HG03432 (cell line): ENCODE measurements at regions not wholly inside any gene's neighbourhood (a gene's known extent, or its start where the extent isn't known, plus 50 kb on each side); places are given as distances from the start of the nearest gene placed in this dataset.

Experiments used
- ATAC-seq: cut with Tn5 transposase; IDR thresholded peaks from one replicate; pipeline ENCODE4 v1.9.1; 2021; ENCODE audit warnings: mild to moderate bottlenecking, moderate library complexity; ENCODE audit not compliant: unreplicated experiment

DNA sequence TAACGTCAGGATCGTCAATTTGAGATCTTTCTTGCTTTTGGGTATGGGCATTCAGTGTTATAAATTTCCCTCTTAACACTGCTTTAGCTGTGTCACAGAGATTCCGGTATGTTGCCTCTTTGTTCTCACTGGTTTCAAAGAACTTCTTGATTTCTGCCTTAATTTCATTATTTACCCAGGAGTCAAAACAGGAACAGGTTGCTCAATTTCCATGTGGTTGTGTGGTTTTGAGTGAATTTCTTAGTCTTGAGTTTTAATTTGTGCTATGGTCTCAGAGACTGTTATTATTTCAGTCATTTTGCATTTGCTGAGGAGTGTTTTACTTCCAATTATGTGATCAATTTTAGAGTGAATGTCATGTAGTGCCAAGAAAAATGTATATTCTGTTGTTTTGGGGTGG, 153.1 kb downstream of the PCDH17 start:
- no peak for ATAC-seq

DNA sequence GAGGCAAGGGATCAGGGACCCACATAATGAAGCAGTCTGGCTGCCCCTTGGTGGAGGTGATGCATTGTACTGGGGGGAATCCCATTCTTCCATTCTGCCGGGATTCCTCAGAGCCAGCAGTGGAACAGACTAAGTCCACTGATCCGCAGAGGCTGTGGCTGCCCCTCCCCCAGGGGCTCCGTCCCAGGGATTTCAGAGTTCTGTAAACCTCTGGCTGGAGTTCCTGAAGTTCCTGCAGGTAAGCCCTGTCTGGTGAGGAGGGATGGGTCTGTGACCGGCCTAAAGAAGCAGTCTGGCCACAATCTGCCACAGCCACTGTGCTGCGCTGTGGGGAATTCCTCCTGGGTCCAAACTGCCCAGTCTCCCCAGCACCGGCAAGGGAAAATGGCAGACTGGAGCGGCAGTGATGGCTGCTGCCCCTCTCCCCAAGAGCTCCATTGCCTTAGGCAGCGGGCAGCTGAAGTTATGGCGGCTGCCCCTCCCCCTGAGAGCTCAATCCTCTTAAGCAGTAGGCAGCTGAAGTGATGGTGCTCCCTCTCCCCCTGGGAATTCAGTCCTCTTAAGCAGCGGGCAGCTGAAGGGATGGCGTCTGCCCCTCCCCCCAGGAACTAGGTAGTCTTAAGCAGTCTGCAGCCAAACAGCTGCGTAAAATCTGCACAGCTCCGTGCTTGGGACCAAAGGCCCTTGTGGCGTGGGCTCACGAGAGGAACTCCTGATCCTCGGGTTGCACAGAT, 155.7 kb downstream of the PCDH17 start:
- ATAC-seq = no peak

- ATAC-seq = no peak
These were observed 168.1 kb downstream of the PCDH17 start for GRCh38 chr13:57799624-57800023.

- ATAC-seq = no peak
These were observed 182.1 kb downstream of the PCDH17 start for GRCh38 chr13:57813651-57814050.

DNA sequence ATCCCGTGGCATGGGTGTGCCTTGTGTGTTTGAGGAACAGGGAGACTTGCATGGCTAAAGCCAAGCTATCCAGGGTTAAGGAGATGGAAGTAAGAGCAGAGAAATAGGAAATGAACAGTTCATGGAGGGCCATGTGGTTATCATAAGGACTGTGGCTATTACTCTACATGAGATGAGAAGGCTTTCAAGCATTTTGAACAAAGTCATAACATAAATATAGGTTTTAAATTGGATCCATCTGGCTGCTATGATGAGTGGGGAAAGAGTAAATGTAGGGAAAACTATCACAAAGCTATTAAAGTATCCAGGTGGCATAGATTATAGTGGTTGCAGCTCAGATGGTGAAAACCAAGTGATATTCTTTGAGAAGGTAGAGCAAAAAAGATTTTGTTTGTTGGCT, 184.1 kb downstream of the PCDH17 start:
- no peak for ATAC-seq

DNA sequence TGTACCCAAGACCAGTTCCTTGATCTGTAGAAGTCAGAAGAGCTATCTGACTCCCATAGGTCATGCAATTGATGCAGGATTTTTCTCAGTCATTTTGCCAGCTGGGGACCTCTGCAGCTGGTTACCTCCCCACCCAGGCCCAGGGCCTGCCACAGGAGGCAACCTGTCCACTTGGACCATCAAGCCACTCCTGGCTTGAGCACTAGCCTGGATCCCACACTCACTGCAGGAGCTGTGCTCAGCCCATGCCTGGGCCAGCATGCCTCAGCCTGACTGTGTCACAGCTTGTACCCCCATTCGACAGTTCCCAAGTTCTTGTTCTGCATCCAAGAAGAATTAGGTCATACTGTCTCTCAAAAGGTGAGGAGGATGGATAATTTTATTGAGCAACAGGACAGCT, 189.4 kb downstream of the PCDH17 start:
- no peak for ATAC-seq

DNA sequence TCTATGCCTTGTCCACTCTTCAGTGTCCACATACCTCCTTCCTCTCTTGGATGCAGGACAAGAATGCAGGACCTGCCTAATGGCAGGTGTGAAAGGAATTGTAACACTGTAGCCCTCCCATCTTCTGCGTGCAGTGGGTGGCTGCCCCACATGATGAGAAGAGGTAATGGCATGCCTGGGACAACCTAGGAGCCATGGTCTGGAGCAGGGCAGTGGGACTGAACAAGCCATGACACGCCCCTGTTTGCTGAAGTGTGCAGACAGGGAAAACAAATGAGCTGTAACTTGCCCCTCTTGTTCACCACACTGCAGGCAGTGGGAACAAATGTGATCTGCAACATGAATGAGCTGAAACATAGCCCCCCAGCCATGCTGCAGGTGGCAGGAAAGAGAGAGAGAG, 192.2 kb downstream of the PCDH17 start:
- ATAC-seq = no peak

DNA sequence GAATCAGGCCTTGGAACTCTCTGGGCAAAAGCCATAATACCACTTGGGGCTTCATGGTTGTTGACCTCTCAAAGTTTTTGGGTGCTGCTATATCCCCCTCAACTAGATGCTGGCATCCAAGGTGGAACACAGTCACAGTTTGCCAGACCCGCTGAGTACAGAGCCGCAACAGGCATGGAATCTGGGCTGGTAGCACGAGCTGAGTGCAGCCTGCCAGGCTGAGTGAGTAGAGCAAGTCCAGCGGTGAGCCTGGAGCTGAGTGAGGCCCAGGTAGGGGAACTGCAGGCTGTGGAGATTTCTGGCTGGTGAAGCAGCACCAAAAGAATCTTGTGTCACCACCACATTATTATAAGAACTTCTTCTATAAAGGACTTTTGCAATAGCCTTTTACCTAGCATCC, 192.6 kb downstream of the PCDH17 start:
- no peak for ATAC-seq

DNA sequence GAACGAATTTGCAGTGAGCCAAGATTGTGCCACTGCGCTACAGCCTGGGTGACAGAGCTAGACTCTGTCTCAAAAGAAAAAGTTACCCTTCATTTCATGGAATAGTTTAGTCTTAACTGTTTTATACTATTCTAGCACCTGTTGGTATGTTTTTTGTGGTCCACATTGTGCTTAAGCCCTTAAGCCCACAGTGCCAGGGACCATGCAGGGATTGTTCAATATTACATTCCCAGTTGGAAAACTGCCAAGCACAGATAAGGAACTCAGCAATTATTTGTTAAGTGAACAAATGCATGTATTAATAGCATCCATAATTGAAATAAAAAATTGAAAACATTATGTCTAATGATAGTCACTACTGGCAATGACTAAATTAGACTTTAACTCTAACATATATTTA, 193.5 kb downstream of the PCDH17 start:
- no peak for ATAC-seq

GRCh38 chr13:57829496-57829895, 198.0 kb downstream of the PCDH17 start:
- no peak for ATAC-seq

DNA sequence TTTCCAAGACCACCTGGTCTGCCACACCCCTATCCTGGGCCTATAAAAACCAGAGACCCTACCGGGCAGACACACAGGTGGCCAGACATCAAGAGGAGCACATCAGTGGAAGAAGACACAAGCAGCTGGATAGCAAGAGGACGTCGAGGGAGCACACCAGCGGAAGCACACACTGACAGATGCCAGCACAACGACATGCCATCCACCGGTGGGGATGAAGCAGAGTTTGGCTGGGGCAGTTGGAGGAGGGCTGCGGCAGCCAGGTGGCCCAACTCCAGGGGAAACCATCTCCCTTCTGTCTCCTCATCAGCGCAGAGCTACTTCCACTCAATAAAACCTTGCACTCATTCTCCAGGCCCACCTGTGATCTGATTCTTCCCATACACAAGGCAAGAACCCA, 200.6 kb downstream of the PCDH17 start:
- no peak for ATAC-seq

- no peak for ATAC-seq
These were observed 206.3 kb downstream of the PCDH17 start for GRCh38 chr13:57837801-57838200.

DNA sequence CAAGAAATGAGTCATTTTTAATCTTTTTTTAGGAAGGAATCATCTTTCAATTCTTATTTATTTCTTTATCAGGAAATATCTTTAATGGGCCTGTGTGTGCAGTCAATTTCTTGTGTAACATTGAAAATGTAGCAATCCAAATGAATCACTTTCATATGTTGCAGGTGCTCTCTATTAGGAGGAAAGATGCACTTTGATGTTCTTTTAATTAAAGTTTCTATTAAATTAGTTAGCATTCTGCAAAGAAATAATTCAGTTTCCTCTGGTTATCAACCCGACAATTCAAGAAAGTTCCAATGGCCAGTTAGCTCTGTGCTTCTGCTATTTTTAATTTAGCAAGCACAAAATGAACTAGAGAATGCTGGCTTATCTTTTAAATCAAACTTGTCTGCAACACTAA, 212.0 kb downstream of the PCDH17 start:
- no peak for ATAC-seq

- ATAC-seq = no peak
These were observed 215.1 kb downstream of the PCDH17 start for GRCh38 chr13:57846600-57847173.

DNA sequence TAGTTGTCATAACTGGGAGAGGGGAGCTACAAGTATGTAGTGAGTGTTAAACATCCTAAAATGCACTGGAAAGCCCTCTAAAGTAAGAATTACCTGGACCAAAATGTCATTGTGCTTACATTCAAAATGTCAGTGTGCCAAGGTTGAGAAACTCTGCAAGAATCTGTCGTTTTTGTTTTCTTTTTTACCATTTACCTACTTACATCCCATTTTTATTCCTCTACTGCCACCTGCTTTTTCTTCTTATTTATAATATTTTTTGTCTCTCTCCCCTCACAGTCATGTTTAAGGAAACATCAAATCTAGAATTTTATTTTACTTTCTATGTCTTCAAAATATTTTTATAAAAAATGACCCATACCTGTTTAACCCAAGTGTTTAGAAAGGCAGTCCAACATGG, 226.4 kb downstream of the PCDH17 start:
- no peak for ATAC-seq

DNA sequence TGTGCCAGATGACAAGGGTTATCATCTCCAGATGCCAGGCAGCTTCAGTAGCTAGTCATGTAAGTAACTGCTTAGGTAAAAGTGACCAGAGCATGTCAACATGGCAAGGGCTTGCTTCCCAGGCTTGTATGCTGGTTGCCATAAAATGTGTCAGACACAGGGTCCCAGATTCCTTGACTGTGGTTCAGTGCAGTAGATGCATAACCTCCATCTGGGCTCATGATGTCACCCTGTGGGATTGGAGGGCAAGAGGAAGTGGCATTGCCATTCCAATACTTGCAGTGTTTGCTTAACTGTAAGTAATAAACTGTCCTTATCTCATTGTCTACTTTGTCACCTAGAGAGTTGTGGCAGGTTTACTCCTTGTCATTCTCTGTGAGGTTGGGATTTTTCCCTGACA, 226.8 kb downstream of the PCDH17 start:
- ATAC-seq = no peak

- ATAC-seq = no peak
These were observed 231.3 kb downstream of the PCDH17 start for GRCh38 chr13:57862879-57863278.

DNA sequence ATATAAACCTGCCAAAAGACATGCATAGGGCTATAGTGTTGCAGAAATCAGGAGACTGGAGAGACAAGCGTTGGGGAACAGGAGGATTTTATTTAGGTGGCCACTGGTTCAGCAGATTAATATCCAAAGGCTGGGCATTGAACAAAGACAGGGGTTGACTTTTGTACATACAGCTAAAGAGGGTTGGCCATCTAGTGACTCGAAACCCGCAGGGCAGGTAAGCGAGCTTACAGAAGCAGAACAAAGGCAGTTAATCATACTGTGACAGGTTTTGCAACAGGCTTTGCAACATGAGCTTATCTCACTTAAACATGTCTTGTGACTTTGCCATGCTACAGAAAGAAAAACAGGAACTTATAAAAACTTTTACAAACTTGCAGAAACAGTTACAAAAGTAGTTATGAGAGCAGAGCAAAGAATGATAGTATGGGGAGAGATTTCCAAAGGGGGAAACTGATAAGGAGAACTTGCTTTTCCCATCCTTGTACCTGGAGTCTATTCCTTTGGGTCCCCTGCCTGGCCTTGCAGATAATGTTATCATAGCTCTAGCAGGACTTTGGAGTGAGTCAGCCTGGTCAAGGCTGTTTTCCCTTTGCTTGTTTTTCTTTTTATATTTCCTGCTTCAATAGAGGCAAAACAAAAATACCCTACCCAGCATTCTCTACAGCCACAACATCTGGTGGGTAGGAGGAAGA, 234.2 kb downstream of the PCDH17 start:
- ATAC-seq = no peak

DNA sequence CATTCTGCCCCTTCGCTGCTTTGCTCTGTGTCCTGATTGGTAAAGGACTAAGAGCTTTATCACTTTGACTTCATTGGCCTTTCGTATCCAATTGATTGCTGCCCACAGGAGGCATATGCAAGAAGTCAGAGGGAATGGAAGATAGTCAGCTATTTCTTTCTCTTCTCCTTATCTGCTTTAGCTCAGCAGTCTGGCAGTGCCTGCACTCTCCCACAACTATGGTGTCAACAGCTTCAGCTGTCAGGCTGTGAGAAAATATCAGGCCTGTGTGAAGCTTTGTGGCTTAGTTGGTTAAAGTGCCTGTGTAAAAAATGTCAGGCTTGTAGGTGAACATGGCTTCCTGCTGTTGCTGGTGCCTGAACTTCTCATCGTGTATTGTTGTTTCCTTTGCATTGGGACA, 243.0 kb downstream of the PCDH17 start:
- no peak for ATAC-seq

GRCh38 chr13:57877601-57878000, 246.1 kb downstream of the PCDH17 start:
- no peak for ATAC-seq

DNA sequence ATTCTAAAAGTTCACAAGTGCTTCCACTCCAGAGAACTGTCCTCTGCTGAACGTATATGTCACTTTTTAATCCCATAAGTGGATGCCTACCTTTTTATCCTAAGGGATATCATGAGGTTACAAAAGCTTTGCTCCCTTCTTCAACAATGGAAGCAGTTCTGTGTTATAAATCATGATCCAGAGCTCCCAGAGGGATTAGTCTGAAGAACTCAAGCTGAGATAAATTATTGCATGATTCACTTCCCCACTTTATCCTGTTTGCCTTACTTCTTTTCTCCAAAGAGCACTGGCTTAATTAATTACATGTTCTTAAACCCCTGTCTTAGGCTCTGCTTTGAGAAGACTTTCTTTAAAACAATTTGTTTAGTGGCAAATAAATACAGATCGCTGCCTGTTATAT, 246.7 kb downstream of the PCDH17 start:
- ATAC-seq = no peak

DNA sequence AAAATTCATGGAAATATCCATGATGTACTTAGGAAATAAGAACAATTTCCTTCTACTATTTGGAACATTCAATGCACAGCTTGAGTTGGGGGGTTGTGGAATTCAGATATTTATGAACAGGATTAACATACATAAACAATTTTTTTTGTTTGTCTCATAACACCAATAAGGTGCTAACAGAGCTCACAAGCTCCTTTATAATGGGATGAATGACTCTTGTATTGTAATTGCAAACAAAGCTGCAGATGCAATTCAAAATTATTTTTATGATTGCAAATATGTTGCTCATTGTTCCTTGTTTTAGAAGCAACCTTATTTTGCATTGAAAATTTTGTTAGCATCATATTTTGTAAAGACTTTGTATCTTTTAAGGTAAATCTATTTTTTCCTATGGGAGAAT, 265.7 kb downstream of the PCDH17 start:
- no peak for ATAC-seq
